Urinary bladder (tissue), 3 donors: ENCODE measurements at regions not wholly inside any gene's neighbourhood (a gene's known extent, or its start where the extent isn't known, plus 50 kb on each side); places are given as distances from the start of the nearest gene placed in this dataset.

Source experiments
- DNase-seq: peaks from one replicate; pipeline ENCODE4 v3.0.0-alpha.2; 2015; ENCODE audit errors: extremely low spot score
- H3K27ac ChIP-seq: one replicate; pipeline ENCODE4 v1.5.1; 2013; ENCODE audit warnings: low read depth, mild to moderate bottlenecking, moderate library complexity
- H3K36me3 ChIP-seq: one replicate; pipeline ENCODE4 v1.6.1; 2013; ENCODE audit warnings: mild to moderate bottlenecking, moderate library complexity; ENCODE audit not compliant: insufficient read depth
- H3K4me1 ChIP-seq: one replicate; pipeline ENCODE4 v1.6.1; 2013; ENCODE audit warnings: mild to moderate bottlenecking, moderate library complexity; ENCODE audit not compliant: insufficient read depth
- H3K4me3 ChIP-seq: one replicate; pipeline ENCODE4 v1.5.1; 2013; ENCODE audit warnings: low read depth, low read length
- WGBS: extraction: QIAGEN DNeasy Blood & Tissue Kit; methylation state at CpG from one replicate; pipeline ENCODE4 v1.1.7; 2013; 5-methylcytosine and 5-hydroxymethylcytosine counted together
- donor health status: healthy with polysubstance abuse.
- donor health status: healthy.

DNA sequence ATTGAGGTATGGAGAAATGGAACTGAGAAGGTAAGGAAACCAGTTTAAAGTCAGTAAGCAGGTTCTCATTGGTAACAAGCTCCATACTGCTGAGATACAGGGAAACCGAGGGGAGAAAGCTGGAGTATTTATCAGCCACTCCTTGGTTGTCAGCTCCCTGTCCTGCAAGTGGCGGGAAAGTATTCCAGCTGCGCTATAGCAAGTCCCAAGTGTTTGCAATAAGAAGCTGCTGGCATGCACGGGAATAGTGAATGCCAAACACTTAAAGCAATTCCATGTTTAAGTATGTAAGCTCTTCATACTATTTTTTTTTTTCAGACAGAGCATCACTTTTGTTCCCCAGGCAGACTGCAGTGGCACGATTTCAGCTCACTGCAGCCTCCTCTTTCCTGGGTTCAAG lies 1601.1 kb downstream of the SUCLG1 start:
- Histone ChIP-seq H3K4me1 (no peaks in the 10 kb centered on the region), H3K27ac (no peak overlapping the region), H3K4me3 (no peak overlapping the region), H3K36me3 (no peaks in the 10 kb centered on the region)
- WGBS: 35% methylated on average over 5 of the region's 5 CpGs
- peak; percentile 2 for DNase-seq

GRCh38 chr2:82853299-82853698 lies 1605.8 kb downstream of the SUCLG1 start:
- H3K4me1 ChIP-seq: no peaks in the 10 kb centered on the region
- H3K4me3 ChIP-seq: no peak overlapping the region
- H3K27ac ChIP-seq: no peak overlapping the region
- no peaks in the 10 kb centered on the region for H3K36me3 ChIP-seq
- DNase-seq: no peak
- 85% methylated on average over 6 of the region's 6 CpGs for WGBS

DNA sequence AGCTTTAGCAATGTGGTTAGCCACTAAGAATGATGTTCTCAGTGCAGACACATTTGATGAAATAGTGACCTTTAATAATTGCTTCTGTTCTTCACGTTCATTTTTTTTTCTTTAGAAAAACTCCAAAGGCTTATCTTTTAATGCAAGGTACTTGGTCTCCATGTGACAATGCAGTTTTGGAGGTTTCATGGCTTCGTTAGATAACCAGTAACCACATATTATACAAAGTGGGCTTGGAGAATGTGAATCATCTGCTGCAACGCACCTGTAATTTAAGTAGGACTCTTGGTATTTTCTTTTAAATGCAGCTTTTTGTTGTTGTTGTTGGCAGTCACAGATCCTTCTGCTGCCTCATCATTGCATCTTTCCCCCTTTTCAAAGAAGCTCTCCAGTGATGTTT lies 1606.3 kb downstream of the SUCLG1 start:
- 88% methylated on average over 3 of the region's 3 CpGs for WGBS
- no peaks in the 10 kb centered on the region for H3K4me1 ChIP-seq
- no peak for DNase-seq
- no peak overlapping the region for H3K27ac ChIP-seq
- H3K36me3 ChIP-seq: no peaks in the 10 kb centered on the region
- no peak overlapping the region for H3K4me3 ChIP-seq

- 93% methylated on average over 10 of the region's 10 CpGs for WGBS
- Histone ChIP-seq H3K4me1 (no peaks in the 10 kb centered on the region), H3K4me3 (no peak overlapping the region), H3K27ac (peak overlapping the region; percentile 18), H3K36me3 (no peaks in the 10 kb centered on the region)
- DNase-seq: no peak
These were observed 1610.8 kb downstream of the SUCLG1 start for GRCh38 chr2:82848285-82848684.

DNA sequence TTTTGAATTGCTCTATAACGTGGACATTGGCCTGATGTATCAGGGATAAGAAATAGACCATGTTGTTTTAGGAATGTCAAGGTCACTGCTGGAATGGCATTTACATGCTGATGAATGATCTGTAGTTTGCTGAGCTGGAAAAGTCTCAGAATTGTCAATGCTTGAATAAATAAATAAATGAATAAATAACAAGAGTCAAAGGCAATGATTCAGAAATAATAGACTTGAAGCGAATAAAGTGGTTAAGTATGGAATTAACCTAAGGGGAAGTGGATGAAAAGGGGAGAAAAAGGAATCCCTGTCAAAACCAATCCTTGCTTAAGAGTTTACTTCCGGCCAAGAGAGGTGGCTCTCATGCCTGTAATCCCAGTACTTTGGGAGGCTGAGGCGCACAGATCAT lies 1620.0 kb downstream of the SUCLG1 start:
- Histone ChIP-seq H3K27ac (no peak overlapping the region), H3K4me1 (no peaks in the 10 kb centered on the region), H3K36me3 (no peaks in the 10 kb centered on the region), H3K4me3 (no peak overlapping the region)
- WGBS: 90% methylated on average over 4 of the region's 4 CpGs
- no peak for DNase-seq

GRCh38 chr2:82837588-82838304 lies 1621.3 kb downstream of the SUCLG1 start:
- H3K27ac ChIP-seq: no peak overlapping the region
- WGBS: 85% methylated on average over 3 of the region's 3 CpGs
- H3K36me3 ChIP-seq: no peaks in the 10 kb centered on the region

GRCh38 chr2:82834893-82835292 lies 1624.2 kb downstream of the SUCLG1 start:
- DNase-seq: no peak
- H3K27ac ChIP-seq: no peak overlapping the region
- no peaks in the 10 kb centered on the region for H3K4me1 ChIP-seq
- no peaks in the 10 kb centered on the region for H3K36me3 ChIP-seq
- no peak overlapping the region for H3K4me3 ChIP-seq
- 86% methylated on average over 1 of the region's 1 CpG for WGBS

More at GRCh38 chr2:82837588-82838304, 1621.3 kb downstream of the SUCLG1 start:
- Histone ChIP-seq H3K4me1 (no peaks in the 10 kb centered on the region), H3K4me3 (no peak overlapping the region)
- no peak for DNase-seq

DNA sequence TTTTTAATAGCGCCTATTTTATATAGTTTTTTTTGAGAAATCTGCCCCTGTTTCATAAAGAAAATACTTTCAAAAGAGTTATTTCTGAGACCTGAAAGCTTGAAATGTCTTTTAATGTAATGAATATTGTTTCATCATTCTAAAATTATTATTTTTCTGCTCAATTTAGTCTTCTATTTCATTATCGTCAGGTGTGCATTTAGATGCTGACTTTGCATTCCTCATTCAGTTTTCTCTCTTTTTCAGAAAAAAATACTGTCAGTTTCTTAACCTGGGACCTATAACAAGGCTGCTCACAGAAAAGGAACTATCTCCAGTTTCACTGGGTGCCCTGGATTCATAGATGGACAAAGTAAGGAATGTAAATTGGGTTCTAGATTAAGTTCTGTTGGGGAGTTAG lies 1631.7 kb downstream of the SUCLG1 start:
- H3K4me1 ChIP-seq: no peaks in the 10 kb centered on the region
- no peaks in the 10 kb centered on the region for H3K36me3 ChIP-seq
- H3K27ac ChIP-seq: no peak overlapping the region
- H3K4me3 ChIP-seq: no peak overlapping the region
- over 99% methylated on average over 2 of the region's 2 CpGs for WGBS
- DNase-seq: no peak

- no peak for DNase-seq
- no peaks in the 10 kb centered on the region for H3K4me1 ChIP-seq
- H3K36me3 ChIP-seq: no peaks in the 10 kb centered on the region
- WGBS: 93% methylated on average over 2 of the region's 2 CpGs
- H3K27ac ChIP-seq: no peak overlapping the region
- no peak overlapping the region for H3K4me3 ChIP-seq
These were observed 1632.6 kb downstream of the SUCLG1 start for GRCh38 chr2:82826437-82826836.

DNA sequence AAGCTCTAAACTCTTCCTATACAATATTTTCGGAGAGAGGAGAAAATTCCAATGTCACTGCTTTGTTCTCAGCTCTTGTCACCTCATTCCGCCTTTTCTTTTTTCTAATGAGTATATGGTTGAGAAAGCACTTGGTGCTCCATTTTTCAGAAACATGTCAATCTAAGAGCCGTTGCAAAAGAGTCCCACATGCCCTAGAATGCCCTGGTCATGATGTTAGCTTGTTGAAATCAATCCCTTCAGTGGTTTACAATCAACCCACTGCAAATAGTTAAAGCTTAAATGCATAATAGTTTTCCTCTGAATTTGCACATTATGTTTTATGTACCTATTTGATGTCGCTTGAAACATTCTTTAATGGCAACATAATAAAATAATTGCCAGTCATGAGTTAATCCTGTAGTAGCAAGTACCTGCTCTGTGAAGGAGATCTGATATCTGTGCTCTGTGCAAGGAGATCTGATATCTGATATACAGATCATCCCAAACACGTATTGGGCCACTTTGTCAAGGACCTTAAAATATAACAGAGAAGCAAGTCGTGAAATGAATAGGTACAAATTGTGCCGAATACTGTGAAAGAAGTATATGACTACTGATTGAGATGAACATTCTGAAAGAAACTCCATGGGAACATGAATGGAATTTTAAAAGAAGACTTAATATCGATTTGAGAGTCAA lies 1633.5 kb downstream of the SUCLG1 start:
- no peak for DNase-seq
- WGBS: 89% methylated on average over 8 of the region's 8 CpGs
- no peaks in the 10 kb centered on the region for H3K36me3 ChIP-seq
- H3K4me1 ChIP-seq: no peaks in the 10 kb centered on the region
- no peak overlapping the region for H3K27ac ChIP-seq
- H3K4me3 ChIP-seq: no peak overlapping the region

DNA sequence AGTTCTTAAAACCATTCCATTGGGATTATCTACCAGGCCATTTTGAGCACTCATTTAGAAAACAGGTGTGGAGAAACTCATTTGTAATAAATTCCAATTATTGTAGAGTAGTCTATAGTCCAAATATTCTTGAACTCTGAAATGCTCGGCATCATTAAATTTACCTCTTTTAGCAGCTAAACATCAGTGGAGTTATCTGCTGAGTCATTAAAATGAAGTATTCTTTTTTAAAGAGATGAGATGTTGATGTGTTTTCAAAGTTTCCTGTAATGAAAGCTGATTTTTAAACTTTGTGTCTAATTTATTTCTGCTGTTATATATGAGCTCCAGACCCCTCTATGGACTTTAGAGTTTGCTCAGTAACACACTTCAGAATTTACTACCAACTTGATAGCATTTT lies 1635.2 kb downstream of the SUCLG1 start:
- H3K4me3 ChIP-seq: no peak overlapping the region
- H3K4me1 ChIP-seq: no peaks in the 10 kb centered on the region
- DNase-seq: no peak
- no peaks in the 10 kb centered on the region for H3K36me3 ChIP-seq
- 87% methylated on average over 1 of the region's 1 CpG for WGBS
- no peak overlapping the region for H3K27ac ChIP-seq

GRCh38 chr2:82819951-82820350 lies 1639.1 kb downstream of the SUCLG1 start:
- H3K4me3 ChIP-seq: no peak overlapping the region
- DNase-seq: no peak
- no peaks in the 10 kb centered on the region for H3K4me1 ChIP-seq
- no peak overlapping the region for H3K27ac ChIP-seq
- WGBS: 92% methylated on average over 10 of the region's 10 CpGs
- no peaks in the 10 kb centered on the region for H3K36me3 ChIP-seq

- Histone ChIP-seq H3K36me3 (no peaks in the 10 kb centered on the region), H3K4me3 (no peak overlapping the region), H3K4me1 (no peaks in the 10 kb centered on the region), H3K27ac (no peak overlapping the region)
- no peak for DNase-seq
- 89% methylated on average over 1 of the region's 1 CpG for WGBS
These were observed 1644.9 kb downstream of the SUCLG1 start for GRCh38 chr2:82814146-82814545.

- Histone ChIP-seq H3K4me1 (no peaks in the 10 kb centered on the region), H3K27ac (no peak overlapping the region), H3K4me3 (no peak overlapping the region), H3K36me3 (no peaks in the 10 kb centered on the region)
- no peak for DNase-seq
- WGBS: 44% methylated on average over 1 of the region's 1 CpG
These were observed 1647.1 kb downstream of the SUCLG1 start for GRCh38 chr2:82811946-82812345.
